ENCODE measurements at regions not wholly inside any gene's neighbourhood (a gene's known extent, or its start where the extent isn't known, plus 50 kb on each side); places are given as distances from the start of the nearest gene placed in this dataset.

DNA sequence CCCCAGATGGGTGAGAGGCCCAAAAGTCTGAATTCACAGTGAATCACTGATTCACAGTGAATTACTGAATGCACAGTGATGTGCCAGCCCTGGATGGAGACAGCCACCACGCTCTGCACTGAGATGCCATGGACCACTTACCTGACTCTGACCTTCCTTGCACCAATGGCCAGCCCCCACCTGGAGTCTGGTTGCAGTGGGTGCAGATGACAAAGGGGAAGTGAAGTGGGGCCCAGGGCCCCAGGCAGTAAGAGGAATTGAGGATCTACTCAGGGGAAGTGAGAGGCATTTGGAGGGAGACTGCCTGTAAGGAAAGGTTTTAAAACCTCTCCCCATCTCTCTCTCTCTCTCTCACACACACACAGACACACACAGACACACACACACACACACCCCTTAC is 412.1 kb downstream of the CYLC2 start:
- TF ChIP-seq ZNF366 (tag by site-specific recombination; conservative IDR thresholded peaks at IDR 0.05): no peak
- TF ChIP-seq ZNF184 (tag by site-specific recombination; IDR thresholded peaks at IDR 0.05): no peak
- TF ChIP-seq, protein P1, sequence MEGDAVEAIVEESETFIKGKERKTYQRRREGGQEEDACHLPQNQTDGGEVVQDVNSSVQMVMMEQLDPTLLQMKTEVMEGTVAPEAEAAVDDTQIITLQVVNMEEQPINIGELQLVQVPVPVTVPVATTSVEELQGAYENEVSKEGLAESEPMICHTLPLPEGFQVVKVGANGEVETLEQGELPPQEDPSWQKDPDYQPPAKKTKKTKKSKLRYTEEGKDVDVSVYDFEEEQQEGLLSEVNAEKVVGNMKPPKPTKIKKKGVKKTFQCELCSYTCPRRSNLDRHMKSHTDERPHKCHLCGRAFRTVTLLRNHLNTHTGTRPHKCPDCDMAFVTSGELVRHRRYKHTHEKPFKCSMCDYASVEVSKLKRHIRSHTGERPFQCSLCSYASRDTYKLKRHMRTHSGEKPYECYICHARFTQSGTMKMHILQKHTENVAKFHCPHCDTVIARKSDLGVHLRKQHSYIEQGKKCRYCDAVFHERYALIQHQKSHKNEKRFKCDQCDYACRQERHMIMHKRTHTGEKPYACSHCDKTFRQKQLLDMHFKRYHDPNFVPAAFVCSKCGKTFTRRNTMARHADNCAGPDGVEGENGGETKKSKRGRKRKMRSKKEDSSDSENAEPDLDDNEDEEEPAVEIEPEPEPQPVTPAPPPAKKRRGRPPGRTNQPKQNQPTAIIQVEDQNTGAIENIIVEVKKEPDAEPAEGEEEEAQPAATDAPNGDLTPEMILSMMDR (tag by site-specific recombination; IDR thresholded peaks at IDR 0.05): no peak
- TF ChIP-seq SP2 (tag by site-specific recombination; IDR thresholded peaks at IDR 0.05): no peak
- TF ChIP-seq, protein P2, sequence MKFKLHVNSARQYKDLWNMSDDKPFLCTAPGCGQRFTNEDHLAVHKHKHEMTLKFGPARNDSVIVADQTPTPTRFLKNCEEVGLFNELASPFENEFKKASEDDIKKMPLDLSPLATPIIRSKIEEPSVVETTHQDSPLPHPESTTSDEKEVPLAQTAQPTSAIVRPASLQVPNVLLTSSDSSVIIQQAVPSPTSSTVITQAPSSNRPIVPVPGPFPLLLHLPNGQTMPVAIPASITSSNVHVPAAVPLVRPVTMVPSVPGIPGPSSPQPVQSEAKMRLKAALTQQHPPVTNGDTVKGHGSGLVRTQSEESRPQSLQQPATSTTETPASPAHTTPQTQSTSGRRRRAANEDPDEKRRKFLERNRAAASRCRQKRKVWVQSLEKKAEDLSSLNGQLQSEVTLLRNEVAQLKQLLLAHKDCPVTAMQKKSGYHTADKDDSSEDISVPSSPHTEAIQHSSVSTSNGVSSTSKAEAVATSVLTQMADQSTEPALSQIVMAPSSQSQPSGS (tag by site-specific recombination; IDR thresholded peaks at IDR 0.05; ENCODE audit: low read depth): no peak
- no peak for TF ChIP-seq WT1 (tag by site-specific recombination; IDR thresholded peaks at IDR 0.05)
- TF ChIP-seq, protein P3, sequence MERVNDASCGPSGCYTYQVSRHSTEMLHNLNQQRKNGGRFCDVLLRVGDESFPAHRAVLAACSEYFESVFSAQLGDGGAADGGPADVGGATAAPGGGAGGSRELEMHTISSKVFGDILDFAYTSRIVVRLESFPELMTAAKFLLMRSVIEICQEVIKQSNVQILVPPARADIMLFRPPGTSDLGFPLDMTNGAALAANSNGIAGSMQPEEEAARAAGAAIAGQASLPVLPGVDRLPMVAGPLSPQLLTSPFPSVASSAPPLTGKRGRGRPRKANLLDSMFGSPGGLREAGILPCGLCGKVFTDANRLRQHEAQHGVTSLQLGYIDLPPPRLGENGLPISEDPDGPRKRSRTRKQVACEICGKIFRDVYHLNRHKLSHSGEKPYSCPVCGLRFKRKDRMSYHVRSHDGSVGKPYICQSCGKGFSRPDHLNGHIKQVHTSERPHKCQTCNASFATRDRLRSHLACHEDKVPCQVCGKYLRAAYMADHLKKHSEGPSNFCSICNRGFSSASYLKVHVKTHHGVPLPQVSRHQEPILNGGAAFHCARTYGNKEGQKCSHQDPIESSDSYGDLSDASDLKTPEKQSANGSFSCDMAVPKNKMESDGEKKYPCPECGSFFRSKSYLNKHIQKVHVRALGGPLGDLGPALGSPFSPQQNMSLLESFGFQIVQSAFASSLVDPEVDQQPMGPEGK (tag by site-specific recombination; IDR thresholded peaks at IDR 0.05): no peak
- no peak for TF ChIP-seq ZFP41 (tag by site-specific recombination; IDR thresholded peaks at IDR 0.05; ENCODE audit: borderline replicate concordance)
- no peak for TF ChIP-seq MYNN (tag by site-specific recombination; IDR thresholded peaks at IDR 0.05; ENCODE audit: borderline replicate concordance)
- TF ChIP-seq ZNF174 (tag by site-specific recombination; IDR thresholded peaks at IDR 0.05): no peak
- TF ChIP-seq ZNF350 (tag by site-specific recombination; IDR thresholded peaks at IDR 0.05): no peak
